HG03139 (cell line): ENCODE measurements at regions not wholly inside any gene's neighbourhood (a gene's known extent, or its start where the extent isn't known, plus 50 kb on each side); places are given as distances from the start of the nearest gene placed in this dataset.

ENCODE experiments used
- ATAC-seq: cut with Tn5 transposase; IDR thresholded peaks from one replicate; pipeline ENCODE4 v1.9.1; 2021; ENCODE audit not compliant: unreplicated experiment

GRCh38 chr13:34300559-34300958 lies 482.6 kb downstream of the RFC3 start:
- ATAC-seq, result no peak

DNA sequence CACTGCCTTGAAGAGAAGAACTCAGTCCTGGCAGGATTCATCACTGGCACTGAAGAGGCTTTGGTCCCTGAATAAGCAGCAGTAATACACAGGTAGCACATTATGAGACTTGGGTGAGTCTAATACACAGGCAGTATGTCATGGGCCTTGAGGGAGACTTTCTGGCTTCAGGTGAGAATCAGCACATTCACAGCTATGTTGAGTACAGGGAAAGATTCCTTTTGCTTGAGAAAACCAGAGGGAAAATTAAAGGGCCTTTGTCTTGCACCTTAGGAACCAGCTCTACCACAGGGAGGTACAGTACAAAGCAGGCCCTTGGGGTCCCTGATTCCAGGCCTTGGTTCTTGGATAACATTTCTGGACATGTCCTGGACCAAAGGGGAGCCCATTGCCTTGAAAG lies 484.6 kb downstream of the RFC3 start:
- no peak for ATAC-seq

GRCh38 chr13:34303346-34303745 lies 485.4 kb downstream of the RFC3 start:
- no peak for ATAC-seq

GRCh38 chr13:34307607-34308006 lies 489.7 kb downstream of the RFC3 start:
- no peak for ATAC-seq

- no peak for ATAC-seq
Measured at GRCh38 chr13:34308725-34309124, 490.8 kb downstream of the RFC3 start.

GRCh38 chr13:34310539-34310938 lies 492.6 kb downstream of the RFC3 start:
- ATAC-seq, result no peak

DNA sequence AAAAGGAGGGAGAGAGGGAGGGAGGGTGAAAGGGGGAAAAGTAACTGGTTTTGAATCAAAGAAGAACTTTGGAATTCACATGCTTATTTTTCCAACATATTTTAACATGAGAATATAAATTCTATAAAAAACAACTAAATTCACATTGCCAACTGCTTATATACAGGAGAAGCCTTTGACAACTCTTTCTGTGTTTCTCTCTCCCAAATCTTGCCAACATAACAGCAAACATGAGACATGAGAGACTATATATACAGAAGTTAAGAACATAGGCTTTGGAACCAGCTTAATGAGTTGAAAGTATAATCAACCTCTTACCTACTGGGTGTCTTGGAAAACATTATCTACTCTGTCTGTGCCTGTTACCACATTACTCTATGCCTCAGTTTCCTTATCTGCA lies 493.3 kb downstream of the RFC3 start:
- ATAC-seq, result no peak

- no peak for ATAC-seq
Measured at GRCh38 chr13:34312578-34312977, 494.6 kb downstream of the RFC3 start.

DNA sequence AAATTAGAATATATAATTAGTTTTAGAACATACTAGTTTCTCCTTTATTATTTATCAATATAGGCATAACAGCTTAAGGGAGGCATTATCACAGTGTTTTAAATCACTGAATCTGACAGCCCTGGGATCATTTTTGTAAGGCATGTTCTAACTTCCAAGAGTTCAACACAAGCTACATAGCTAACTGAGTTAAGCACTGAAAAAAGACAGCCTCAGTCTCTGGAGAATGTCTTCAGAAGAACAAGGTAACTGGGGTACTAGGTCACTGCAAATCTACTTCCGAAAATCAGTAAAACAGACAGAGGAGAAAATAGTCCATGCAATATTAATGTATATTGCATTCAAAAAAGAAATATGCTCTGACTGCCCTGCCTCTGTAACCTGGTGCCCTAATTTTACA lies 502.1 kb downstream of the RFC3 start:
- no peak for ATAC-seq

DNA sequence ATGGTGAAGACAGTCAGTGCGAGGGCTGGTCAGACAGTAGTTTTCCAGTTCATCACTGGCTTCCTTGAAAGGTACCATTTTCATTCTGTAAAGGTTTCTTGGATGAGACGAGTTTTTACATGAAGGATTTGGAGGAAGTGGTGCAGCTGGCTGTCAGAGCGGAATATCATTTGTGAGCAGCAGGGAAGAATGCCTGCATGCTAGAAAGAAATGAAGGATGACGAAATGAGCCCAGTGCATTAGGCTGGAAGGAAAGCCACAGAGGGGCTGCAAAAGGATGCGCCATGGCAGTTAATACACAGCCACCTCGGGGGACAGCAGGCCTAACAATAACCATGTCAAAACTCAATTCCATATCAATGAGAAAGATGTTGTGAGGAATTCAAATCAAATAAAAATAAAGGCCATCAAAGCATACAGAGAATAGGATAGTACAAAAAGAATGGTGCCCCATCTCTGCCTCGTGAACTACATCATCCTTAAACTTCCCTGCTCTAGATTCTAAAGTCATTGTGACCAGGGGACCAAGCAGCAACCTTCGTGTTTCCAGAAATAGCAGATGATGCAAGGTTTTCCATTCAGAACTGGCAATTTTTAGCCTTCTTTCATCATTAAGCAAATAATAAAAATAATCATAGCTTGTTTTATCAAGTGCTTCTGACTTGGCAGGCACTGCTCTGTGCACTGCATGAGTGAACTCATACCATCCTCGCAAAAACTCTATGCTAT lies 504.2 kb downstream of the RFC3 start:
- no peak for ATAC-seq

- no peak for ATAC-seq
Measured at GRCh38 chr13:34322743-34323074, 504.8 kb downstream of the RFC3 start.

GRCh38 chr13:34335014-34336007 lies 517.4 kb downstream of the RFC3 start:
- no peak for ATAC-seq

- ATAC-seq, result no peak
Measured at GRCh38 chr13:34338102-34338501, 520.2 kb downstream of the RFC3 start.

- ATAC-seq, result no peak
Measured at GRCh38 chr13:34340534-34340933, 522.6 kb downstream of the RFC3 start.

GRCh38 chr13:34343413-34343940 lies 525.5 kb downstream of the RFC3 start:
- ATAC-seq, result no peak

DNA sequence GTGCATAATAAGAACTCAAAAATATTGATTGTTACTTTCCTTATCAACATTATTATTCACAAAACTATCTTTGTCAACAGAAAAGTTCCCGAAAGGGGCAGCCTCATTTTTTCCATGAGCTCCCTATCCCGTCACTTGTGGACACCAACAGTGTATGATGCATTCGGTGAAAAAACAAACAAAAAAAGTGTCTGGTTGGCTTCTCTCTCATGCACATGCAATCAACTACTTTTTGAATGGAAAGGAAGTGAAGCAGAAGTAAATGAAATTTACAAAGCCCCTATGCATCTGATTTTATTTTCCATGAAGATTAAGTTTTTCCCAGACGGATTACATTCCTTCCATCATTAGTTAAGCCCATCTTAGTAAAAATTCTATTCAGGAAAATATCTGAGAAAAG lies 526.9 kb downstream of the RFC3 start:
- ATAC-seq, result no peak

DNA sequence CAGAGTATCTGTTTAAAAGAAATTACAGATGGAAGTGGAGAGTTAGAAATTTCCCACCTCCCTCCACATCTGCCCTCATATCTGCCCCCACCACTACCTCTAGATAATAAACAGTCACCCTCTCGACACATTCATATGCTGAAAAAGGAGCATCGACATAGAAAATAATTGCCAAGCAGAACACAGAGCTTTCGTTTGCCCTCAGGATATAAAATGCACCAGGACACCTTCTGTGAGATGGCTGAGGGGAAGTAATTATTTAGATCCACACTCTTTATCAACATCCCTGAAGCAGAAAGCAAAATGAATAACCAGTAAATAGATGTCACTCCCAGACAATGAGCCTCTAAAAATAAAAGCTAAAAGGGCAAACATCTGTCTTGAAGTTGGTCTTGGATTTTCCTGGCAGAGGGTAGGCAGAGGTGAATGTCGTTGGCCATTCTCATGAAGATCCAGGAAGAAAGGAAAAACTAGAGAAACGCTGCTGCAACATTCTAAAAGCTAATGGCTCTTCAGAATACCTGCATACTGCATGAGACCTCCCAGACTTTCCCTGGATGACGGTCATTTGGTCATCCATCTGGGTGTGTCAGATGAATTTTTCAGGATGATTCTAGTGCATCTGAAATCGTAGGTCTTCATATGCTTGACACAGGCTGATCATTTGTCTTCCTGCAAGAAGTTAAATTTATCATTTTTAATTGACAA lies 527.5 kb downstream of the RFC3 start:
- no peak for ATAC-seq

DNA sequence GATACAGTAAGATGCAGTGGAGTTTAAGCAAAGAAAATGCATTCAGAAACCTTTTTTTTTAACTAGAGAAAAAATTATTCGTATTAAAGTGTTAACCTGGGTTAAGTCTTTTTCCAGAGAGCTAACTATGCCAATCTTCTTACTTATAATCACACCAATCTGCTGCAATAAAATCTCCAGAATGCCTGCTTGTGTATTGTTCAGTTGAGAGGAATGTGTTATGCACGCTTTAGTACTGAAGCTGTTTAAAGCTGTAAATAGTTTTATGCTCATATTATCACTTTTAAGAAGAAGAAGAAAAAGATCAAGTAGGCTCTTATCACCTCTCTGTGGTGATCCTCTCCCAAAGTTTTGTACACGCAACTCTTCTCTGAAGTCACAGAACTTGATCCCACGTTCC lies 528.7 kb downstream of the RFC3 start:
- no peak for ATAC-seq

DNA sequence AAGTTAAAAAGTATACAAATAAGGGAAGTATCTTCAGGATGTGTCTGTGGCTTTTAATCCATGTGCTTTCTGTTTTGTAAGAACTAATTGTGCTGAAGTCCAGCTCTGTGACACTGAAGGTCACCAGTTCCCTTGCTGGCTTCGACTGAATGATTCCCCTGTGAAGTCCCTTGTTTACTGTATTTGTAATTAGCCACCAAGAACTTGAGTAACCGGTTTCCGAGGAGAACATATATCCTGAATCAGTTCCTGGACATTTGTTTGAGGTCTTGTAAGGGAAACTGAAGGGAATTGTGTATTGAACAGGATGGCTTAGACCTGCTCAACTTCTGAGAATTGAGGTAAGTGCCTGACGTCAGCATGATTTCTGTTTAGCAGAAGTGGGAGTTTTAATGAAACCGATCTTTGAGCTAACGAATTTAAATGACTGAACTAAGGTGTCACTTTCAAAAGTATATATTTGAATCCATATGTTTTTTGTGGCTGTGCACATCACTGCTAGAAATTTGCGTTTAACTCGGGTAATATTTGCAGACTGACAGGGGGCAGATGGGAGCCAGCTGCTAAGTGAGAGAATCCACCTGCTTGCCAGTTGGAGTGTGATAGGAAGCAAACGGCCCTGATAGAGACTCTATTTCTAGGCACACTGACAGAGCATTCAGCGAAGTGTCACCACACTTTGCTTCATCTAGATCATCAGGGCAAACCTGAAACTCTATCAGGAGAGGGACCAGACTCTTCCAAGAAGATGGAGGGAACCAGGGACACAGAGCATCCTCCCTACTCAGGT lies 530.0 kb downstream of the RFC3 start:
- ATAC-seq, result no peak

DNA sequence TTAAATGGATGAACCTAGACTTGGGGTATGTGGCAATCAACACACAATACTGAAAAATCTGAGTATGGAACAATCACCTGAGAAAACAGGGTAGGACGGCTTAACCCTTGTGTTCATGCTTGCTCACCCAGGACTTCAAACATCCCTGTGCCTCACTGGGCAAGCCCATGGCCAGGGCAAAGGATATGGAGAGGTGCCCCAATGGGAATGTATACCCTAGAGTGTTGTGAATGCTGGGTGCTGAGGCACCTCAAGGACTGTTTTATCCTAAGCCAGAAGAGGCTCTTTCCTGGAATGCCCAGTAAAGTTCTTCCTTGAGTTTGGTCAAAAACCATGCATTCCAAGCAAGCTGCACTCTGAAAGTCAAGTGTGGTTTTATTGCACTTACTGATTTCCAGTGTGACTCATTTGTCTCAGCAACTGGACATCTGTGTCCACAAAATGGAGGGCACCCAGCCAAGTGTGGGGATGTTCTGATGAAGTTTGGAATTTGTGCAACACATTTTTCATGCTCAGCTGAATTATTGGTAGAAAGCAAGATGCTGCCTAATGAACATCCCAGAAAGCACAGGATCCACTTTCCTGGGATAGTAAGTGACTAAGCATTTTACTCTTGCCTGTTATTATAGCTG lies 531.3 kb downstream of the RFC3 start:
- no peak for ATAC-seq
